Loucy (cell line): ENCODE measurements at regions not wholly inside any gene's neighbourhood (a gene's known extent, or its start where the extent isn't known, plus 50 kb on each side); places are given as distances from the start of the nearest gene placed in this dataset.

Source experiments
- CTCF ChIP-seq: fragments of 200-600 bp; sonication (generic); conservative IDR thresholded peaks from 2 replicates; pipeline ENCODE4 v1.5.1; 2014; ENCODE audit warnings: mild to moderate bottlenecking, antibody characterized with exemption, low read length
- EZH2phosphoT487 ChIP-seq: fragments of 200-600 bp; IDR thresholded peaks from 2 replicates; pipeline ENCODE4 v1.6.1; 2018; ENCODE audit warnings: antibody characterized with exemption, mild to moderate bottlenecking, moderate library complexity, borderline replicate concordance

GRCh38 chr5:125612776-125613175, 810.4 kb upstream of the GRAMD2B start:
- TF ChIP-seq CTCF (no peak), EZH2phosphoT487 (no peak)
